HUES64 (cell line): ENCODE measurements at regions not wholly inside any gene's neighbourhood (a gene's known extent, or its start where the extent isn't known, plus 50 kb on each side); places are given as distances from the start of the nearest gene placed in this dataset.

ENCODE experiments used
- H3K27ac ChIP-seq: 2 replicates; pipeline ENCODE4 v1.7.0; 2013; ENCODE audit warnings: low read depth, low read length, inconsistent platforms
- H3K27me3 ChIP-seq: 2 replicates; pipeline ENCODE4 v1.6.1; 2013; ENCODE audit warnings: mild to moderate bottlenecking, low read length; ENCODE audit not compliant: insufficient read depth
- H3K36me3 ChIP-seq: 2 replicates; pipeline ENCODE4 v1.6.1; 2013; ENCODE audit warnings: mild to moderate bottlenecking, low read length; ENCODE audit not compliant: insufficient read depth
- H3K4me1 ChIP-seq: 2 replicates; pipeline ENCODE4 v1.6.1; 2013; ENCODE audit warnings: mild to moderate bottlenecking, low read length, moderate library complexity; ENCODE audit not compliant: insufficient read depth
- H3K4me3 ChIP-seq: 2 replicates; pipeline ENCODE4 v1.5.1; 2013; ENCODE audit warnings: mild to moderate bottlenecking, low read length, moderate library complexity
- H3K9ac ChIP-seq: 2 replicates; pipeline ENCODE4 v1.6.1; 2013; ENCODE audit warnings: mild to moderate bottlenecking, low read depth, low read length
- H3K9me3 ChIP-seq: 2 replicates; pipeline ENCODE4 v1.6.1; 2013; ENCODE audit warnings: low read depth, low read length; ENCODE audit not compliant: insufficient read depth
- WGBS: fragments of 150-250, 120-280 bp; methylation state at CpG from one replicate; pipeline ENCODE4 v1.1.7; 2013; ENCODE audit warnings: missing lambda C conversion rate; 5-methylcytosine and 5-hydroxymethylcytosine counted together

DNA sequence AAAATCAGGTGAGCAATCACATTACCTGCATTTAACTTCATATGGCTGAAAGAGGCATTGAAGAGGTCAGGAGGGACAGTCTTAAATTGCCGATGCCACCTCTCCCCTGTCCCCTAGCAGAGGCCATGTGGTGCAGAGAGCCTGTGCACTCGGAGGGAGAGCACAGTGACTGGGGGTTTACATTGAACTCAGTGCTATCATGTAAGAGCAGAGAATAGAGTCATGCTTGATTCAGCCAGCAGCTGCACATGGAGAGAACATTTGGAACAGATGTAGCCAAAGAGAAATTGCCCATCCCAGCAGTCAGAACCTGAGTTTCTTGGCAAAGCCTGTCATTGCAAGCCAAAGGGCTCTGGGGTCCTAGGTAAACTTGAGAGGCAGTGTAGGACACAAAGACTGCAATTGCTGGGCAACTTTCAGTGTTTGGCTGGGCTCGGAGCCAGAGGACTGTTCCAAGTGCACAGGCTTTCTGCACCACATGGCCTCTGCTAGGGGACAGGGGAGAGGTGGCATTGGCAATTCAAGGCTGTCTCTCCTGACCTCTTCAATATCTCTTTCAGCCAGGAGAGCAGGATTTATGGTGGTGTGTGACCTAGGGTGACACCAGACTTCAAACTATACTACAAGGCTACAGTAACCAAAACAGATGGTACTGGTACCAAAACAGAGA, 267.1 kb downstream of the REEP3 start:
- Histone ChIP-seq H3K4me1 (no peaks in the 10 kb centered on the region), H3K27me3 (no peaks in the 10 kb centered on the region), H3K9ac (no peak overlapping the region), H3K27ac (no peak overlapping the region), H3K9me3 (no peaks in the 10 kb centered on the region), H3K4me3 (no peak overlapping the region), H3K36me3 (no peaks in the 10 kb centered on the region)
- 93% methylated on average over 3 of the region's 3 CpGs for WGBS

DNA sequence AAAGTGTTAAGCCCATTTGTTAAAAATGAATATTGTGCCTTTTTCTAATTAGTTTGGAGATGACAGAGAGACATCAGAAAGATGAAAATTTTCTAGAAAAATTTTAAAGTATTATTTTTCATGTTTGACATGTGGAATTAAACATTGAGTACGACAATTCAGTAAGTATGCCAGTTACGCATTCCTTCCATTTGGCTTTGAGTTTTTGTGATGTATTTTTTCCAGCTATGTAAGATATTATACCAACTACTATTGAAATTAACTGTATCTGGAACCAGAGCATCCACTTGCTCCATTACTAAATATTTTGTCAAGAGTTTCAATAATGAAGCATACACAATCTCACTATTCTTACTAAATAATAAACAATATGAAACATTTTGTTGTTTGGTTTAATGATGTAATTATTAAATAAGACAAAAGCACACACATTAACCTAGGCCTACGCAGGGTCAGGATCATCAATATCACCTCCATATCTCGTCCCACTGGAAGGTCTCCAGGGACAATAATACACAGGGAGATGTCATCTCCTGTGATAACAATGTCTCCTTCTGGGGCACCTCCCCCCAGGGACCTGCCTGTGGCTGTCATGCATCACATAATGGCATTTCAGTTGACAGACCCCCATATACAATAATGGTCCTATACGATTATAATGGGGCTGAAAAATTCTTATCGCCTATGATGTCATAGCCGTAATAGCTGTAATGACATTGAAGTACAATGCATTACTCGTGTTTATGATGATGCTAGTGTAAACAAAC, 274.1 kb downstream of the REEP3 start:
- Histone ChIP-seq H3K4me1 (peaks cover 13% of the 10 kb centered on the region), H3K9ac (no peak overlapping the region), H3K36me3 (no peaks in the 10 kb centered on the region), H3K27ac (no peak overlapping the region), H3K4me3 (no peak overlapping the region), H3K9me3 (no peaks in the 10 kb centered on the region), H3K27me3 (no peaks in the 10 kb centered on the region)
- 95% methylated on average over 8 of the region's 8 CpGs for WGBS

DNA sequence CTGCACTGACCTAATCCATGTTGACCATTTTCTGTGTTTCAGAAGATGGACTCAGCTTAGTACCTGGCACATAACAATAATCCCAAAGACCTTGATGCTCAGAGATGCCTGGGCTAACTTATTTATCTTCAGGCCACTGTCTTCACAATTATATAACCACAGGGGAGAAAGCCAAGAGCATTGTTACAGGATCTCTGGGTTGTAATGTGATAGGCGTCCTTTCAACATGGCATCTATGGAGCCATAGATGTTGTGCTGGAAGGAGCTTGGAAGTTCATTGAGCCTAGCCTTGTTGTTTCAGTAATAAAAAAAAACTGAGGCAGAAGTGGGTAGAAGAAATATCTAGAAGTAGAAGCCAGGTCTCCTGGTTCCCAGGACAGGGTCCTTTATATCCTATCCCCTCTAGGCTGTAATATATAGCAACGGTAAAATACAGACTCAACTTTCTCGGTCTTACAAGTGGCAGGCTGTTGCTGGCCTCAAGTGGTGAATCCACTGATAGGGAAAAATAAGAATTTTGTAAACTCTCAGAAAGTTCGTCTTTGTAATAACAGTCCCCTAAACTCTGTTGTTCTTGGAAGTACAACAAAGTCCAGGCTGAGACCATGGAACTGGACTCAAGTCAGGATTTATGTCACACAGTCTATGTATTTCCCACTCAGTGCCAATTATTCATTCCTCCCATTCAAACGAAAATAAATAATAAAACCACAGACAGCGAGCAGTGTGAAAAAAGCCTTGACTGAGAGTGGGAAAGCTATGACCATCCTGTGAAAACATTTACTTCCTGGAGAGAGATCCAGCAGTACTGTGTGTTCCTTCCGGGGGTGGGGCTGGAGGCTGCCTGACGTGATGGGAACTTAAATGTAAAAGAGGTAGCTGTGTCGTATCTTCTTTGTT, 277.6 kb downstream of the REEP3 start:
- Histone ChIP-seq H3K27ac (no peak overlapping the region), H3K4me1 (peaks cover 13% of the 10 kb centered on the region), H3K36me3 (no peaks in the 10 kb centered on the region), H3K27me3 (no peaks in the 10 kb centered on the region), H3K9ac (no peak overlapping the region), H3K9me3 (no peaks in the 10 kb centered on the region), H3K4me3 (no peak overlapping the region)
- WGBS = 79% methylated on average over 9 of the region's 9 CpGs

DNA sequence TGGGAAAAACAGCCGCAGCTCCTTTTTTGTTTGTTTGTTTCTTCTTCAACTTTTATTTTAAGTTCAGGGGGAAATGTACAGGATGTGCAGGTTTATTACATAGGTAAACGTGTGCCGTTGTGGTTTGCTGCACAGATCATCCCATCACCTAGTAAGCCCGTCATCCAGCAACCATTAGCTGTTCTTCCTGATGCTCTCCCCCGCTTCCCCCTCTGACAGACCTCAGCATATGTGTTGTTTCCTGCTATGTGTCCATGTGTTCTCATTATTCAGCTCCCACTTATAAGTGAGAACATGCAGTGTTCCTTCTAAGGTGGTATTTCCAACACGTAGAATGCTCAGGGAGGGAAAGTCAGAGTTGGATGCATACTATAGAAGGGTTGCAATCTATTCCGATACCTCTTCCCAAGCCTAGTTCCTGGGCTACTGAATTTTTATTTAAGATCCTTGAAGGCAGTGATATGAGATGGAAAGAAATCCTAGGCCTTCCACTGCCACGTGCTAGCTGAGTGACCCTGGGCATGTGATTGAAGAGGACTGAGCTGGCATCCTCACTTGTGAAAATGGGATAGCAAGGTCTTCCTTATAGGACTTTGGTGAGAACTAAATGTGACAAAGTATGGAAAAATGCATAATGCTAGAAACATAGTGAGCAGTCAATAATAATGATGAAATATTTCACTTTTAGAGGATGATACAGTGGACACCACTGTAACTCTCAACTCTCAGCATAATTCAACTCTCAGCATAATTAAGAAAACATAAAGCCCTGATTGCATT, 278.5 kb downstream of the REEP3 start:
- Histone ChIP-seq H3K36me3 (no peaks in the 10 kb centered on the region), H3K9ac (no peak overlapping the region), H3K4me3 (no peak overlapping the region), H3K4me1 (peaks cover 13% of the 10 kb centered on the region), H3K9me3 (no peaks in the 10 kb centered on the region), H3K27ac (no peak overlapping the region), H3K27me3 (no peaks in the 10 kb centered on the region)
- WGBS = 85% methylated on average over 8 of the region's 8 CpGs

DNA sequence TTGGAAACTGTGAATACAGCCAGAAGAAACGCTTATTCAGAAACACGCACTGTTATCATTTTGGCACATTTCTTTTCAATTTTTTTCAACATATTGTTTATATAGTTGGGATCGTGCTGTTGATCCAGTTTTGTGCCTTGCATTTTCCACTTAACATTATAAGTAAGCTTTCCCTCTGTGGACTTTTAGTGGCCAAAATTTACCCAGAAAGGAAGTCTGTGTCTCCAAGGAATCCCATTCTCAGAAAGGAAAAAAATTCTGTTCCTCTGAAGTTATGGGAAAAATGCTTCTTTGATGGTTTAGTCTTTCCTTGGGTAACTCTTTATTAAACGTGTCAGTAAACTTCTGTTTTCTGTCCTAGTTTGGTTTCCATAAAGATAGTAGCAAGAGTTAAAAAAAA, 280.0 kb downstream of the REEP3 start:
- Histone ChIP-seq H3K27me3 (no peaks in the 10 kb centered on the region), H3K4me1 (peaks cover 13% of the 10 kb centered on the region), H3K9me3 (no peaks in the 10 kb centered on the region), H3K27ac (no peak overlapping the region), H3K9ac (no peak overlapping the region), H3K36me3 (no peaks in the 10 kb centered on the region), H3K4me3 (no peak overlapping the region)
- WGBS = 90% methylated on average over 2 of the region's 4 CpGs

DNA sequence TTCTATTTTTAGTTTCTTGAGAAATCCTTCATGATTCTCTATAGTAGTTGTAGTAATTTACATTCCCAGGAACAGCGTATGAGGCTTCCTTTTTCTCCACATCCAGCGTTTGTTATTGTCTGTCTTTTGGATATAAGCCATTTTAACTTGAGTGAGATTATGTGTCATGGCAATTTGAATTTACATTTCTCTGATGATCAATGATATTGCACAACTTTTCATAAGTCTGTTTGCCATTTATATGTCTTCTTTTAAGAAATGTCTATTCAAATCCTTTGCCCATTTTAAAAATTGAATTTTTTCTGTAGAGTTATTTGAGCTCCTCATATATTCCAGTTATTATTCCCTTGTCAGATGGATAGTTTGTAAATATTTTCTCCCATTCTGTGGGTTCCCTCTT, 285.1 kb downstream of the REEP3 start:
- no peaks in the 10 kb centered on the region for H3K36me3 ChIP-seq
- no peak overlapping the region for H3K9ac ChIP-seq
- no peaks in the 10 kb centered on the region for H3K4me1 ChIP-seq
- WGBS = no CpG with 5 or more reads among the region's 2 CpGs
- H3K4me3 ChIP-seq = no peak overlapping the region
- H3K27me3 ChIP-seq = no peaks in the 10 kb centered on the region
- H3K9me3 ChIP-seq = 0 out of 2 replicates have a peak, but pooled peaks cover 3% of the 10 kb centered on the region
- H3K27ac ChIP-seq = no peak overlapping the region

DNA sequence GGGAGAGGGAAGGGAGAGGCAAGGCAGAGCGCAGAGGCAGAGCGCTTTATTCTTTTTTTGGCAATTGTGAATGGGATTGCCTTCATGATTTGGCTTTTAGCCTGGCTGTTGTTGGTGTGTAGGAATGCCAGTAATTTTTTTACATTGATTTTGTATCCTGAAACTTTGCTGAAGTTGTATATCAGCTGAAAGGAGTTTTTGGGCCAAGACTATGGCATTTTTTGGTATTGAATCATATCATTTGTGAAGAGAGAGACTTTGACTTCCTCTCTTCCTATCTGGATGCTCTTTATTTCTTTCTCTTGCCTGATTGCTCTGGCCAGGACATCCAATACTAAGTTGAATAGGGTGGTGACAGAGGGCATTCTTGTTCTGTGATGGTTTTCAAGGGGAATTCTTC, 291.3 kb downstream of the REEP3 start:
- Histone ChIP-seq H3K36me3 (no peaks in the 10 kb centered on the region), H3K4me3 (no peak overlapping the region), H3K27me3 (no peaks in the 10 kb centered on the region), H3K9me3 (peaks cover 4% of the 10 kb centered on the region; the same call in 1 of the 2 replicates), H3K27ac (no peak overlapping the region), H3K4me1 (no peaks in the 10 kb centered on the region), H3K9ac (no peak overlapping the region)
- 85% methylated on average over 1 of the region's 2 CpGs for WGBS

DNA sequence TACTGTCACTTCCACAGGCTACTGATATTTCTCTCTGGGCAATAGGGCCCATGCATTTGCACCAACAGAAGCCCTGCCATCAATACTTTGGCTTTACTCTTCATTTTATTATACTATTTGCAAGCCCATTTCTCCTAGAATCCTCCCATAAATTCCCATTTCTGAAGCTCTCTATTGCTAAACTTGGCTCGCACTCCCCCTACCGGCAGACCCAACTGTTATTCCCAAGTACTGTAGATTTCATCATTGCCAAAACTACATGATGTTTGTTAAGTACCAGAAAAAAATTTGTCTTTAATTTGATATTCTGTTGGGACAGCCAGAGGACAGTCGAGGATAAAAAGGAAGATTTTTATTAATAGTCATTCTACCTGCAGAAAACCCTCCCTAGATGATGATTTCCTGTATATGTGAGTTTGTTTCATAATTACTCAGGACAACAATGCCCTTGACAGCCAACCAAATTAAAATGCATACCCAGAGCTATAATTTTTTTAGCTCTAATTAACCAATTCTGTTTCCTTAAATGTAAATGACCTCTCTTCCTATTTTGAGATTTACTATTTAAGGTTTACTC, 298.6 kb downstream of the REEP3 start:
- Histone ChIP-seq H3K9ac (no peak overlapping the region), H3K4me3 (no peak overlapping the region), H3K4me1 (no peaks in the 10 kb centered on the region), H3K27ac (no peak overlapping the region), H3K36me3 (no peaks in the 10 kb centered on the region), H3K9me3 (peaks cover 4% of the 10 kb centered on the region; the same call in 1 of the 2 replicates), H3K27me3 (no peaks in the 10 kb centered on the region)
- 15% methylated on average over 2 of the region's 3 CpGs for WGBS

DNA sequence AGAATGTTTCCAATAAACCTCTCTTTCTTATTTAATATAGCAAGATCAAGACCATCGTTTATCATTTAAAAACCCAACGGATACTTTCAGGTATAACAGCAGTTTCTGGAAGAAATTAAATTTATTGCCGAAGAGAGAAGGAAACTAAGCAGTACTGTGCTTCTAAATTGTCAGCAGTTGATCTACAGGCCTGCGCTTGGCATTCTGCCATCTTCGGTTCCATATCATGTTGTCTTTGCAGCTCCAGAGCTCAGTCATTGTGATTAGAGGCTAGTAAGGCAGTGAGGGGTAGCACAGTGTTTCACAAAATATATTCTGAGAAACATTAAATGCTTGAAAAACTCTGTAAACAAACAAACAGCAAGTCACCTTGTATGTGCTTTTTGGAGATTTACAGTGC, 301.3 kb downstream of the REEP3 start:
- H3K9ac ChIP-seq = no peak overlapping the region
- WGBS = 74% methylated on average over 5 of the region's 5 CpGs
- H3K27ac ChIP-seq = no peak overlapping the region
- H3K4me3 ChIP-seq = no peak overlapping the region
- no peaks in the 10 kb centered on the region for H3K27me3 ChIP-seq
- H3K9me3 ChIP-seq = peaks cover 4% of the 10 kb centered on the region; the same call in 1 of the 2 replicates
- H3K4me1 ChIP-seq = no peaks in the 10 kb centered on the region
- H3K36me3 ChIP-seq = no peaks in the 10 kb centered on the region

DNA sequence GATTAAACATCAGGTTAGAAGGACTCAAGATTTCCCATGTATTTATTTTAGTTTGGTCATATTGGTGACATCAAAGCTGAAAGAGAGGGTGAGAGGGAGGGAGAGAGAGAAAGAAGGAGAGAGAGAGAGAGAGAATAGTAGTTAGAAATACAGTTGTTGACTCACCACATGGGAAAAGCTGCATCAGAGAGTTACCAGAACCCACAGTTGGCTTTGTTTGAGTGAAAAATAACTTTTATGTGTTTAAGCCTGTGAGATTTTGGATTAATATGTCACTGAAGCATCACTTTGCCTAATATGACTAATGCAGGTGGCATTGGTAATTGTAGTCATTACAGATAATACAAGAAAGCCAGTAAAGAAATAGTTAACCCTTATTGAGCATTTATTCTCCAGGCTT, 303.9 kb downstream of the REEP3 start:
- H3K27ac ChIP-seq = no peak overlapping the region
- H3K4me1 ChIP-seq = peaks cover 7% of the 10 kb centered on the region; the same call in 1 of the 2 replicates
- no peak overlapping the region for H3K4me3 ChIP-seq
- H3K36me3 ChIP-seq = no peaks in the 10 kb centered on the region
- H3K9ac ChIP-seq = no peak overlapping the region
- H3K9me3 ChIP-seq = peaks cover 4% of the 10 kb centered on the region; the same call in 1 of the 2 replicates
- no peaks in the 10 kb centered on the region for H3K27me3 ChIP-seq
